B cell (primary cell): ENCODE measurements at regions not wholly inside any gene's neighbourhood (a gene's known extent, or its start where the extent isn't known, plus 50 kb on each side); places are given as distances from the start of the nearest gene placed in this dataset.

Experiments
- ATAC-seq: fragments of 200-7000 bp; cut with Tn5 transposase; one replicate; pipeline ENCODE4 v1.10.0; 2021; ENCODE audit warnings: low read depth, mild to moderate bottlenecking, moderate number of reproducible peaks, moderate library complexity
- CTCF ChIA-PET: fragments of 350-600 bp; sonication (Branson Sonifier 250); formaldehyde crosslinking; loops from one replicate; lab custom pipeline; 2021; ENCODE audit warnings: antibody characterized with exemption, inconsistent platforms; lab: Charles Lee
- POLR2A ChIA-PET: fragments of 350-600 bp; sonication (Branson Sonifier 250); formaldehyde crosslinking; loops from one replicate; lab custom pipeline; 2021; ENCODE audit warnings: antibody characterized with exemption; lab: Charles Lee
- DNase-seq: peaks from one replicate; pipeline ENCODE4 v3.0.0; 2013
- H2AFZ ChIP-seq: 2 replicates; pipeline ENCODE4 v1.6.1; 2012; ENCODE audit warnings: mild to moderate bottlenecking, low read depth, low read length; ENCODE audit not compliant: insufficient read depth, poor library complexity, severe bottlenecking
- H3K27ac ChIP-seq, 2 donors: 1 replicate in 1 of 2; 2 replicates in 1 of 2; pipeline ENCODE4 v1.5.1; 2012 to 2013; ENCODE audit warnings: low read length in 2 of 2, mild to moderate bottlenecking in 2 of 2, moderate library complexity in 1 of 2
- H3K27me3 ChIP-seq, 4 experiments: fragments of 200-600 bp in 1 of 4; sonication (generic) in 1 of 4; replicated peaks in 1 of 4; 1 replicate in 2 of 4; 2 replicates in 2 of 4; pipeline versions ENCODE4 v1.6.1 to v1.7.0; 2013 to 2016; ENCODE audit warnings: low read length in 3 of 4, mild to moderate bottlenecking in 2 of 4, mixed read lengths in 1 of 4, moderate library complexity in 1 of 4; ENCODE audit not compliant: insufficient read depth in 4 of 4, control insufficient read depth in 3 of 4; ENCODE audit errors: control extremely low read depth in 1 of 4
- H3K36me3 ChIP-seq, 2 experiments: replicated peaks in 1 of 2; 1 replicate in 1 of 2; 2 replicates in 1 of 2; pipeline versions ENCODE4 v1.6.1 to v1.7.1; 2013; ENCODE audit warnings: low read length in 1 of 2; ENCODE audit not compliant: insufficient read depth in 2 of 2, control insufficient read depth in 1 of 2; ENCODE audit errors: control extremely low read depth in 1 of 2, extremely low read depth in 1 of 2
- H3K4me1 ChIP-seq, 2 donors: fragments of 200-600 bp in 1 of 2; sonication (generic) in 1 of 2; 1 replicate in 1 of 2; 2 replicates in 1 of 2; pipeline versions ENCODE4 v1.5.1 to v1.6.1; 2013 to 2017; ENCODE audit warnings: low read length in 2 of 2; ENCODE audit not compliant: control insufficient read depth in 2 of 2, insufficient read depth in 2 of 2
- H3K4me2 ChIP-seq: replicated peaks from 2 replicates; pipeline ENCODE3; 2012; ENCODE audit warnings: mild to moderate bottlenecking, low read depth, low read length; ENCODE audit not compliant: poor library complexity, severe bottlenecking
- H3K4me3 ChIP-seq, 5 experiments: fragments of 200-600 bp in 1 of 5; sonication (generic) in 1 of 5; 1 replicate in 3 of 5; 2 replicates in 2 of 5; pipeline versions ENCODE4 v1.5.1 to v1.7.0; 2011 to 2016; ENCODE audit warnings: low read length in 4 of 5, mild to moderate bottlenecking in 4 of 5, low read depth in 2 of 5, control low read depth in 1 of 5, moderate library complexity in 1 of 5; ENCODE audit not compliant: insufficient read depth in 1 of 5; ENCODE audit errors: control extremely low read depth in 1 of 5, extremely low read depth in 1 of 5
- H3K79me2 ChIP-seq: fragments of 200-600 bp; sonication (generic); one replicate; pipeline ENCODE4 v1.6.0; 2016; ENCODE audit warnings: low read length; ENCODE audit not compliant: control insufficient read depth, insufficient read depth
- H3K9ac ChIP-seq: fragments of 200-600 bp; sonication (generic); 2 replicates; pipeline ENCODE4 v1.6.1; 2017; ENCODE audit warnings: mild to moderate bottlenecking, low read length, moderate library complexity
- H3K9me3 ChIP-seq, 3 donors: one replicate each; pipeline versions ENCODE4 v1.6.1 to v1.7.1; 2013; ENCODE audit warnings: low read length in 2 of 3; ENCODE audit not compliant: control insufficient read depth in 2 of 3, insufficient read depth in 1 of 3; ENCODE audit errors: control extremely low read depth in 1 of 3
- H4K20me1 ChIP-seq: 2 replicates; pipeline ENCODE4 v1.6.0; 2012; ENCODE audit warnings: mild to moderate bottlenecking, low read length; ENCODE audit not compliant: insufficient read depth, control insufficient read depth, poor library complexity, severe bottlenecking
- H3K27ac Mint-ChIP-seq: one replicate; pipeline ENCODE4 v1.8.0; 2021; ENCODE audit warnings: mixed read lengths
- H3K27me3 Mint-ChIP-seq: one replicate; pipeline ENCODE4 v1.8.0; 2021; ENCODE audit warnings: mixed read lengths
- H3K4me1 Mint-ChIP-seq: one replicate; pipeline ENCODE4 v1.8.0; 2021; ENCODE audit warnings: mixed read lengths
- H3K4me3 Mint-ChIP-seq: one replicate; pipeline ENCODE4 v1.8.0; 2021; ENCODE audit warnings: mixed read lengths
- H3K9me3 Mint-ChIP-seq: one replicate; pipeline ENCODE4 v1.8.0; 2022; ENCODE audit warnings: mixed read lengths; ENCODE audit not compliant: insufficient read depth
- CTCF ChIP-seq: fragments of 200-600 bp; IDR thresholded peaks from one replicate; pipeline ENCODE4 v1.8.0; 2022; ENCODE audit warnings: antibody characterized with exemption, mild to moderate bottlenecking
- EZH2 ChIP-seq: IDR thresholded peaks from 2 replicates; pipeline ENCODE4 v1.6.1; 2012; ENCODE audit warnings: borderline replicate concordance, low read depth, mild to moderate bottlenecking, moderate library complexity, low read length; ENCODE audit not compliant: insufficient read depth, poor library complexity, severe bottlenecking
- WGBS: methylation state at CpG from one replicate; pipeline ENCODE4 v1.1.5; 2013; ENCODE audit warnings: missing lambda C conversion rate; ENCODE audit not compliant: insufficient coverage; 5-methylcytosine and 5-hydroxymethylcytosine counted together
- intact Hi-C: fragments of 100-400 bp; cut with micrococcal nuclease; formaldehyde crosslinking; loops from one replicate; pipeline ENCODE4 v1.10.0; 2022

DNA sequence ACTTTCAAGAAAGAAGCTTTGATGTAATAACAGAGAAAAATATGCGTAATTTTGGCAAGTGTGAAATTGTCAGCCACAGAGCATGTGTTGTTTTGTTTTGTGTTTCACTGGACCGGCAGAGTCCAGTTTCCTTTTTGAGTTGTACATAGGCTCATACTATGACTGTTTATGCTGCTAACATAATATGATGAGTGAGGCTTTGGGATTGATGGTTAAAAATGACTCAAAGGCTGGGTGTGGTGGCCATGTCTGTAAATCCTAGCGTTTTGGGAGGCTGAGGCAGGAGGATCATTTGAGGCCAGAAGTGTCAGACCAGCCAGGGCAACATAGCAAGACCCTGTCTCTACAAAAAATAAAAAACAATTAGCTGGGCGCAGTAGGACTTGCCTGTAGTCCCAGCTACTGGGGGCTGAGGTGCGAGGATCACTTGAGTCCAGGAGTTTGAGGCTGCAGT, 487.9 kb downstream of the PCNX1 start:
- Histone ChIP-seq H3K27me3 (no peaks in the 10 kb centered on the region), H3K36me3 (no peaks in the 10 kb centered on the region), H3K79me2 (peaks cover 88% of the 10 kb centered on the region), H3K4me3 (no peak overlapping the region), H4K20me1 (no peaks in the 10 kb centered on the region), H3K9me3 (peaks cover 0 to 6% (median 1%) of the 10 kb centered on the region in 3 donors), H3K4me2 (no peak overlapping the region), H3K4me1 (peaks cover 58 to 60% of the 10 kb centered on the region in 2 donors), H2AFZ (no peak overlapping the region), H3K27ac (peak overlapping the region; percentile 28 to 97), H3K9ac (no peak overlapping the region)
- TF ChIP-seq EZH2: no peak
- TF ChIP-seq CTCF: no peak
- DNase-seq (no peak), ATAC-seq (no peak)
- ChIA-PET POLR2A (interaction anchor here (0.6 kb wide), 1 partner anchor 9 kb away, joined by 5 read pairs; no protein-coding TSS in a partner anchor), CTCF (interaction anchor here (1.6 to 4.5 kb wide), 3 partner anchors 9 to 74 kb away, joined by 5 to 33 read pairs (median 13); no protein-coding TSS in a partner anchor)
- WGBS: 92% methylated on average over 5 of the region's 5 CpGs
- Mint-ChIP-seq H3K27ac (peak overlapping the region; percentile 94), H3K4me3 (peak overlapping the region; percentile 35), H3K27me3 (no peaks in the 10 kb centered on the region), H3K4me1 (peaks cover 82% of the 10 kb centered on the region), H3K9me3 (no peaks in the 10 kb centered on the region)
- intact Hi-C loops: no loop called here

DNA sequence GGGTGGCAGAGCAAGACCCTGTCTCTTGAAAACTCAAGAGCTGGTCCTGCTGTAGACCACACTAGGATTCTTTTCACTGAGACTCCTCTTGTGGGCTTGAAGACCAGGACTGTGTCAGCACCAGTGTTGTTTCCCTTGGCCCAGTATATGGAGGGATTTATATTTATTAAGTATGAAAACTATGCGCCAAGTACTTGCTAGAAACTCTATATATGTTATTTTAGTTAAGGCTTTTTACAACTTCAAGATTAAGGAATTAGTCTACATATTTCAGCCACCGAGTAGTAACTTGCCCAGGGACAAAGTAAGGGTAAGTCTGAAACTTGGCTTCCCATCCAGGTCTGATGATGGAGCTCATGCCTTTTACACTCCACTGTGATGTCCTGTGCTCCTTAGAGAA, 488.4 kb downstream of the PCNX1 start:
- H3K36me3 ChIP-seq: no peaks in the 10 kb centered on the region
- peaks cover 86% of the 10 kb centered on the region for H3K79me2 ChIP-seq
- no CpG with 5 or more reads among the region's 2 CpGs for WGBS
- TF ChIP-seq EZH2: no peak
- no peak for TF ChIP-seq CTCF
- H3K4me1 ChIP-seq: peaks cover 58 to 61% of the 10 kb centered on the region in 2 donors
- intact Hi-C loops: loop anchor here (2.0 kb wide), 1 partner anchor 13 kb away; no protein-coding TSS in a partner anchor
- H3K4me2 ChIP-seq: no peak overlapping the region
- ATAC-seq (no peak), DNase-seq (no peak)
- H3K27ac ChIP-seq: peak overlapping the region; percentile 28 to 97
- H4K20me1 ChIP-seq: no peaks in the 10 kb centered on the region
- no peaks in the 10 kb centered on the region for H3K9me3 Mint-ChIP-seq
- no peak overlapping the region for H2AFZ ChIP-seq
- peaks cover 0 to 6% (median 1%) of the 10 kb centered on the region in 3 donors for H3K9me3 ChIP-seq
- ChIA-PET POLR2A (interaction anchor here (0.6 kb wide), 1 partner anchor 8 kb away, joined by 5 read pairs; no protein-coding TSS in a partner anchor), CTCF (interaction anchor here (3.3 to 4.5 kb wide), 2 partner anchors 9 to 74 kb away, joined by 13 to 33 read pairs; no protein-coding TSS in a partner anchor)
- H3K4me3 Mint-ChIP-seq: no peak overlapping the region
- H3K9ac ChIP-seq: no peak overlapping the region
- no peaks in the 10 kb centered on the region for H3K27me3 Mint-ChIP-seq
- peak overlapping the region; percentile 94 for H3K27ac Mint-ChIP-seq
- H3K27me3 ChIP-seq: no peaks in the 10 kb centered on the region
- H3K4me3 ChIP-seq: no peak overlapping the region
- peaks cover 80% of the 10 kb centered on the region for H3K4me1 Mint-ChIP-seq
